HG03469 (cell line): ENCODE measurements at regions not wholly inside any gene's neighbourhood (a gene's known extent, or its start where the extent isn't known, plus 50 kb on each side); places are given as distances from the start of the nearest gene placed in this dataset.

Source experiments
- ATAC-seq: cut with Tn5 transposase; IDR thresholded peaks from one replicate; pipeline ENCODE4 v1.9.1; 2021; ENCODE audit warnings: mild to moderate bottlenecking, moderate library complexity, moderate number of reproducible peaks; ENCODE audit not compliant: unreplicated experiment

- no peak for ATAC-seq
Measured at GRCh38 chr9:91120200-91120599, 241.5 kb downstream of the AUH start.

GRCh38 chr9:91122755-91123154 lies 239.0 kb downstream of the AUH start:
- no peak for ATAC-seq

- ATAC-seq = no peak
Measured at GRCh38 chr9:91126761-91127445, 234.8 kb downstream of the AUH start.

GRCh38 chr9:91127653-91128052 lies 234.1 kb downstream of the AUH start:
- ATAC-seq = no peak

- ATAC-seq = no peak
Measured at GRCh38 chr9:91130796-91131318, 230.9 kb downstream of the AUH start.

- ATAC-seq = no peak
Measured at GRCh38 chr9:91131433-91131839, 230.3 kb downstream of the AUH start.

GRCh38 chr9:91132576-91133073 lies 229.1 kb downstream of the AUH start:
- no peak for ATAC-seq

GRCh38 chr9:91134608-91135007 lies 227.1 kb downstream of the AUH start:
- ATAC-seq = no peak

GRCh38 chr9:91137391-91137790 lies 224.3 kb downstream of the AUH start:
- no peak for ATAC-seq

GRCh38 chr9:91138760-91139159 lies 223.0 kb downstream of the AUH start:
- no peak for ATAC-seq

GRCh38 chr9:91141407-91141965 lies 220.2 kb downstream of the AUH start:
- ATAC-seq = no peak

- ATAC-seq = no peak
Measured at GRCh38 chr9:91143162-91143561, 218.6 kb downstream of the AUH start.

GRCh38 chr9:91143642-91144041 lies 218.1 kb downstream of the AUH start:
- ATAC-seq = no peak

GRCh38 chr9:91144769-91145168 lies 216.9 kb downstream of the AUH start:
- no peak for ATAC-seq

- ATAC-seq = no peak
Measured at GRCh38 chr9:91145496-91145895, 216.2 kb downstream of the AUH start.

- no peak for ATAC-seq
Measured at GRCh38 chr9:91146391-91147019, 215.2 kb downstream of the AUH start.

- no peak for ATAC-seq
Measured at GRCh38 chr9:91147079-91147708, 214.5 kb downstream of the AUH start.

- no peak for ATAC-seq
Measured at GRCh38 chr9:91148306-91148705, 213.4 kb downstream of the AUH start.

- ATAC-seq = no peak
Measured at GRCh38 chr9:91150273-91150997, 211.3 kb downstream of the AUH start.

- peak; percentile 70 for ATAC-seq
Measured at GRCh38 chr9:91150998-91151717, 210.6 kb downstream of the AUH start.
